ENCODE measurements at regions not wholly inside any gene's neighbourhood (a gene's known extent, or its start where the extent isn't known, plus 50 kb on each side); places are given as distances from the start of the nearest gene placed in this dataset.

GRCh38 chr5:61254969-61255555 is 77.0 kb upstream of the ZSWIM6 start:
- ATAC-seq = no peak
- H3K27ac ChIP-seq (ENCODE audit: low read length) = no peak overlapping the region
- intact Hi-C loops (cut with micrococcal nuclease; ENCODE audit: unreplicated experiment) = no loop called here
- no peak overlapping the region for H3K4me3 ChIP-seq (ENCODE audit: low read depth in 2 of 2, low read length in 2 of 2)
- TF ChIP-seq TCF7L2 (IDR thresholded peaks at IDR 0.05; ENCODE audit: low read depth, low read length) = no peak
- TF ChIP-seq SIN3A (IDR thresholded peaks at IDR 0.05; ENCODE audit: borderline replicate concordance, insufficient read depth, low read depth, low read length) = no peak
- TF ChIP-seq, protein P1, sequence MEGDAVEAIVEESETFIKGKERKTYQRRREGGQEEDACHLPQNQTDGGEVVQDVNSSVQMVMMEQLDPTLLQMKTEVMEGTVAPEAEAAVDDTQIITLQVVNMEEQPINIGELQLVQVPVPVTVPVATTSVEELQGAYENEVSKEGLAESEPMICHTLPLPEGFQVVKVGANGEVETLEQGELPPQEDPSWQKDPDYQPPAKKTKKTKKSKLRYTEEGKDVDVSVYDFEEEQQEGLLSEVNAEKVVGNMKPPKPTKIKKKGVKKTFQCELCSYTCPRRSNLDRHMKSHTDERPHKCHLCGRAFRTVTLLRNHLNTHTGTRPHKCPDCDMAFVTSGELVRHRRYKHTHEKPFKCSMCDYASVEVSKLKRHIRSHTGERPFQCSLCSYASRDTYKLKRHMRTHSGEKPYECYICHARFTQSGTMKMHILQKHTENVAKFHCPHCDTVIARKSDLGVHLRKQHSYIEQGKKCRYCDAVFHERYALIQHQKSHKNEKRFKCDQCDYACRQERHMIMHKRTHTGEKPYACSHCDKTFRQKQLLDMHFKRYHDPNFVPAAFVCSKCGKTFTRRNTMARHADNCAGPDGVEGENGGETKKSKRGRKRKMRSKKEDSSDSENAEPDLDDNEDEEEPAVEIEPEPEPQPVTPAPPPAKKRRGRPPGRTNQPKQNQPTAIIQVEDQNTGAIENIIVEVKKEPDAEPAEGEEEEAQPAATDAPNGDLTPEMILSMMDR (IDR thresholded peaks at IDR 0.05) = no peak
- TF ChIP-seq, protein P2, sequence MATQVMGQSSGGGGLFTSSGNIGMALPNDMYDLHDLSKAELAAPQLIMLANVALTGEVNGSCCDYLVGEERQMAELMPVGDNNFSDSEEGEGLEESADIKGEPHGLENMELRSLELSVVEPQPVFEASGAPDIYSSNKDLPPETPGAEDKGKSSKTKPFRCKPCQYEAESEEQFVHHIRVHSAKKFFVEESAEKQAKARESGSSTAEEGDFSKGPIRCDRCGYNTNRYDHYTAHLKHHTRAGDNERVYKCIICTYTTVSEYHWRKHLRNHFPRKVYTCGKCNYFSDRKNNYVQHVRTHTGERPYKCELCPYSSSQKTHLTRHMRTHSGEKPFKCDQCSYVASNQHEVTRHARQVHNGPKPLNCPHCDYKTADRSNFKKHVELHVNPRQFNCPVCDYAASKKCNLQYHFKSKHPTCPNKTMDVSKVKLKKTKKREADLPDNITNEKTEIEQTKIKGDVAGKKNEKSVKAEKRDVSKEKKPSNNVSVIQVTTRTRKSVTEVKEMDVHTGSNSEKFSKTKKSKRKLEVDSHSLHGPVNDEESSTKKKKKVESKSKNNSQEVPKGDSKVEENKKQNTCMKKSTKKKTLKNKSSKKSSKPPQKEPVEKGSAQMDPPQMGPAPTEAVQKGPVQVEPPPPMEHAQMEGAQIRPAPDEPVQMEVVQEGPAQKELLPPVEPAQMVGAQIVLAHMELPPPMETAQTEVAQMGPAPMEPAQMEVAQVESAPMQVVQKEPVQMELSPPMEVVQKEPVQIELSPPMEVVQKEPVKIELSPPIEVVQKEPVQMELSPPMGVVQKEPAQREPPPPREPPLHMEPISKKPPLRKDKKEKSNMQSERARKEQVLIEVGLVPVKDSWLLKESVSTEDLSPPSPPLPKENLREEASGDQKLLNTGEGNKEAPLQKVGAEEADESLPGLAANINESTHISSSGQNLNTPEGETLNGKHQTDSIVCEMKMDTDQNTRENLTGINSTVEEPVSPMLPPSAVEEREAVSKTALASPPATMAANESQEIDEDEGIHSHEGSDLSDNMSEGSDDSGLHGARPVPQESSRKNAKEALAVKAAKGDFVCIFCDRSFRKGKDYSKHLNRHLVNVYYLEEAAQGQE (IDR thresholded peaks at IDR 0.05; ENCODE audit: insufficient read depth in 1 of 2, low read depth in 2 of 2, low read length in 1 of 2) = no peak
- TF ChIP-seq POLR2AphosphoS5 (IDR thresholded peaks at IDR 0.05; ENCODE audit: low read depth, low read length) = no peak
- no peak for DNase-seq (ENCODE audit: low read depth, low spot score)
- H3K4me1 ChIP-seq (ENCODE audit: control insufficient read depth, insufficient read depth, low read length) = no peaks in the 10 kb centered on the region
- ChIA-PET CTCF (no interaction called here), POLR2A (no interaction called here)
- no TSS peak for BruUV-seq (replicated peaks)
- in situ Hi-C loops (cut with HindIII; ENCODE audit: low pct_unique_long_range_greater_than_20kb, low sequenced_read_pairs) = no loop called here
- no peaks in the 10 kb centered on the region for H3K36me3 ChIP-seq (ENCODE audit: control insufficient read depth, insufficient read depth, low read length)
- no peaks in the 10 kb centered on the region for H3K9me3 ChIP-seq (ENCODE audit: control insufficient read depth, insufficient read depth, low read depth, low read length)
- H3K27me3 ChIP-seq (ENCODE audit: control insufficient read depth, insufficient read depth, low read length) = no peaks in the 10 kb centered on the region

- H3K9me3 ChIP-seq (ENCODE audit: control insufficient read depth, insufficient read depth, low read depth, low read length) = no peaks in the 10 kb centered on the region
- no peak overlapping the region for H3K4me3 ChIP-seq (ENCODE audit: low read depth in 2 of 2, low read length in 2 of 2)
- ChIA-PET CTCF (no interaction called here), POLR2A (no interaction called here)
- ATAC-seq (no peak), DNase-seq (ENCODE audit: low read depth, low spot score) (no peak)
- no peaks in the 10 kb centered on the region for H3K4me1 ChIP-seq (ENCODE audit: control insufficient read depth, insufficient read depth, low read length)
- no peaks in the 10 kb centered on the region for H3K27me3 ChIP-seq (ENCODE audit: control insufficient read depth, insufficient read depth, low read length)
- intact Hi-C loops (cut with micrococcal nuclease; ENCODE audit: unreplicated experiment) = no loop called here
- H3K27ac ChIP-seq (ENCODE audit: low read length) = no peak overlapping the region
- TF ChIP-seq, protein P1 (IDR thresholded peaks at IDR 0.05) = no peak
- no peak for TF ChIP-seq TCF7L2 (IDR thresholded peaks at IDR 0.05; ENCODE audit: low read depth, low read length)
- no peak for TF ChIP-seq POLR2AphosphoS5 (IDR thresholded peaks at IDR 0.05; ENCODE audit: low read depth, low read length)
- TF ChIP-seq SIN3A (IDR thresholded peaks at IDR 0.05; ENCODE audit: borderline replicate concordance, insufficient read depth, low read depth, low read length) = no peak
- TF ChIP-seq, protein P2 (IDR thresholded peaks at IDR 0.05; ENCODE audit: insufficient read depth in 1 of 2, low read depth in 2 of 2, low read length in 1 of 2) = no peak
- H3K36me3 ChIP-seq (ENCODE audit: control insufficient read depth, insufficient read depth, low read length) = no peaks in the 10 kb centered on the region
- no TSS peak for BruUV-seq (replicated peaks)
- in situ Hi-C loops (cut with HindIII; ENCODE audit: low pct_unique_long_range_greater_than_20kb, low sequenced_read_pairs) = no loop called here
These were observed 75.6 kb upstream of the ZSWIM6 start for GRCh38 chr5:61256474-61256873.
